ENCODE measurements at regions not wholly inside any gene's neighbourhood (a gene's known extent, or its start where the extent isn't known, plus 50 kb on each side); places are given as distances from the start of the nearest gene placed in this dataset.
"Not testable (repeated sequence)": the region's sequence is repeated elsewhere in the genome, so short reads cannot be mapped to it uniquely, and the experiment has no call there.

- DNase-seq (ENCODE audit: extremely low read depth, low read depth, low spot score), result no peak
These were observed 51.5 kb upstream of the MRI1 start for GRCh38 chr19:13712767-13713201.

GRCh38 chr19:13707915-13708314 is 56.4 kb upstream of the MRI1 start:
- DNase-seq (ENCODE audit: extremely low read depth, low read depth, low spot score), result no peak

- DNase-seq (ENCODE audit: extremely low read depth, low read depth, low spot score), result no peak
These were observed 58.3 kb upstream of the MRI1 start for GRCh38 chr19:13705928-13706447.

- no peak for DNase-seq (ENCODE audit: extremely low read depth, low read depth, low spot score)
These were observed 59.1 kb upstream of the MRI1 start for GRCh38 chr19:13705201-13705600.

- no peak for DNase-seq (ENCODE audit: extremely low read depth, low read depth, low spot score)
These were observed 62.7 kb upstream of the MRI1 start for GRCh38 chr19:13701624-13702023.

- no peak for DNase-seq (ENCODE audit: extremely low read depth, low read depth, low spot score)
These were observed 63.7 kb upstream of the MRI1 start for GRCh38 chr19:13700621-13701020.

- no peak for DNase-seq (ENCODE audit: extremely low read depth, low read depth, low spot score)
These were observed 64.5 kb upstream of the MRI1 start for GRCh38 chr19:13699786-13700185.

GRCh38 chr19:13696839-13697238 is 67.5 kb upstream of the MRI1 start:
- DNase-seq (ENCODE audit: extremely low read depth, low read depth, low spot score), result no peak

- DNase-seq (ENCODE audit: extremely low read depth, low read depth, low spot score), result no peak
These were observed 70.4 kb upstream of the MRI1 start for GRCh38 chr19:13693889-13694288.

- no peak for DNase-seq (ENCODE audit: extremely low read depth, low read depth, low spot score)
These were observed 72.5 kb upstream of the MRI1 start for GRCh38 chr19:13691569-13692435.

- peak; percentile 18 for DNase-seq (ENCODE audit: extremely low read depth, low read depth, low spot score)
These were observed 75.2 kb upstream of the MRI1 start for GRCh38 chr19:13689085-13689484.

- DNase-seq (ENCODE audit: extremely low read depth, low read depth, low spot score), result no peak
These were observed 80.3 kb upstream of the MRI1 start for GRCh38 chr19:13684021-13684420.

- DNase-seq (ENCODE audit: extremely low read depth, low read depth, low spot score), result no peak
These were observed 82.8 kb upstream of the MRI1 start for GRCh38 chr19:13681509-13681908.

GRCh38 chr19:13680708-13681360 is 83.5 kb upstream of the MRI1 start:
- not testable (repeated sequence) for DNase-seq (ENCODE audit: extremely low read depth, low read depth, low spot score)

GRCh38 chr19:13676967-13677366 is 87.4 kb upstream of the MRI1 start:
- not testable (repeated sequence) for DNase-seq (ENCODE audit: extremely low read depth, low read depth, low spot score)

- DNase-seq (ENCODE audit: extremely low read depth, low read depth, low spot score), result not testable (repeated sequence)
These were observed 91.7 kb upstream of the MRI1 start for GRCh38 chr19:13672480-13673175.

- no peak for DNase-seq (ENCODE audit: extremely low read depth, low read depth, low spot score)
These were observed 93.5 kb upstream of the MRI1 start for GRCh38 chr19:13670846-13671245.

- DNase-seq (ENCODE audit: extremely low read depth, low read depth, low spot score), result no peak
These were observed 94.5 kb upstream of the MRI1 start for GRCh38 chr19:13669780-13670355.

GRCh38 chr19:13668964-13669363 is 95.4 kb upstream of the MRI1 start:
- no peak for DNase-seq (ENCODE audit: extremely low read depth, low read depth, low spot score)

- no peak for DNase-seq (ENCODE audit: extremely low read depth, low read depth, low spot score)
These were observed 98.2 kb upstream of the MRI1 start for GRCh38 chr19:13666165-13666564.

Measured in glomerular endothelial cell (primary cell).